HG02840 (cell line): ENCODE measurements at regions not wholly inside any gene's neighbourhood (a gene's known extent, or its start where the extent isn't known, plus 50 kb on each side); places are given as distances from the start of the nearest gene placed in this dataset.

Experiments
- ATAC-seq: cut with Tn5 transposase; IDR thresholded peaks from one replicate; pipeline ENCODE4 v1.9.1; 2021; ENCODE audit warnings: mild to moderate bottlenecking, moderate library complexity, moderate number of reproducible peaks; ENCODE audit not compliant: unreplicated experiment, low FRiP score

DNA sequence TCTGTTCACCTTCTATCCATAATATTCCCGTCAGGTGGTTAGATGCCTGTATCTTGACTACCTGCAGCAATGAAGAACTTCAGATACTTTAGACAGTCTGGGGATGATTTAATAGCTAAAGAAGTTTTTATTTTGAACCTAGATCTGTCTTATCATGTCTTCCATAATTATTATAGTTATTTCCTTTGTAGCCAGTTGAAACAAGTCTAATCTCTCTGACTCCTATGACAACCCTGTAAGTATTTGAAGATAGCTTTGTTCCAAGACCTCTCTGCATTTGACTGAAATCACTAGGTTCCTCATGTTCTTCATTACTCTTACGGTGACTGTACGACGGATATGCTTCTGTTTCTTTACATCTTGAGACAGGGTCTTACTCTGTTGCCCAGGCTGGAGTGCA is 316.6 kb upstream of the BMP2 start:
- no peak for ATAC-seq

DNA sequence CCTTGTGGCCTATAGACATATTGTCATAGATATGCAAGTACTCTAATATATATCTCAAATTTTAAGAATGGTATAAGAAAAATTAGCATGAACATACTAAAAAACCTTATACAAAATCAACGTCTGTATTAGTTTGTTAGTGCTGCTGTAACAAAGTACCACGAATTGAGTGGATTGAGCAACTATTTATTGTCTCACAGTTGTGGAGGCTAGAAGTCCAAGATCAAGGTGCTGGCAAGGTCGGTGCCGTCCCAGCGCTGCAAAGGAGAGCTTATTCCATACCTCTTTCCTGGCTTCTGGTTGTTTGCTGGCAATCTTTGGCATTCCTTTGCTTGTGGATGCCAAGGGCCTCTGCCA is 317.6 kb upstream of the FERMT1 start:
- no peak for ATAC-seq

DNA sequence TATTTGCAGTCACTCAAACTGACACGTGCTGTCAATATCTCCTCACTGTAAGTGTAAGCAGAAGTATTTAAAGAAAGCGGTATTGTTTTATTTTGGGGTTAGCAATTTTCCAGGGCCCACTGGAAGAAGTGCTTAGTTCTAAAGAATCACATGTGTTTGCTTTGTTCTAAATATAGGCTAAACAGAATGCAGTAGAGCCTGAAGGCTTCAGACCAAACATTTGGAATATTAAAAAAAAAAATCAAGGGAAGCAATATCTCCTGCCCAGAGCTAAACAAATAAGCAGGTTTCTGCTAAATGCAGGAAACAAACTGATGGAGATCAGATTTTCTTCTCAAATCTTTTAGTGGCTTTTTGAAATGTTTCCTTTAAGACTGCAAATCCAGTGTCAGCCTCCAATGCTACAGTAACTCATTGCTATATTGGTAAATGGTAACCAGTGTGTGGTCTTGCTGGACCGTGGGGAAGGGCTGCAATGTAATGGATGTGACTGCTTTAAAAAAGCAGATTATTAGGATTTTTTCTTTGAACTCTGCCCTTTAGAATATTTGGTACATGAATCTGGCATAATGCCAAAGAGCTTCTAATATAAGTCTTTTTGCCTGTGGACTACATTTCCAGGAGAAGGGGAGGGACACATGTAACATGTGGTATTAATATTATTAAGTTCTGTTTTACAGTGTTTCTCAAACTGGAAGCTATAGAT is 317.1 kb upstream of the FERMT1 start:
- no peak for ATAC-seq

DNA sequence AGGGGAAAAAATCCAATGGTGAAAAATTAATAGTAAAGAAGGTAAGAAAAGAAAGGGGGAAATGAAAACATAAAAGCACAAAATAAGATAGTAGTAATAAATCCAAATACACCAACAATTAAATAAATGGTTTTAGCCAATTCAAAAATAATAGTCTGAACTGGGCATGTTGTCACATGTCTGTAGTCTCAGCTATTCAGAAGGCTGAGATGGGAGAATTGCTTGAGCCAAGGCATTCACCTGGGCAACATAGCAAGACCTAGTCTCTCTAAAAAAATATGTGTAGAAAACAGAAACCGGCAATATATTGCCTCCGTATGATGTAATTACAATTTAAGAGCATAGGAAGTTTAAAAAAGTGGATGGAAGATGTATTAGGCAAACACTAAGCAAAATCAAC is 311.3 kb upstream of the FERMT1 start:
- ATAC-seq = no peak

DNA sequence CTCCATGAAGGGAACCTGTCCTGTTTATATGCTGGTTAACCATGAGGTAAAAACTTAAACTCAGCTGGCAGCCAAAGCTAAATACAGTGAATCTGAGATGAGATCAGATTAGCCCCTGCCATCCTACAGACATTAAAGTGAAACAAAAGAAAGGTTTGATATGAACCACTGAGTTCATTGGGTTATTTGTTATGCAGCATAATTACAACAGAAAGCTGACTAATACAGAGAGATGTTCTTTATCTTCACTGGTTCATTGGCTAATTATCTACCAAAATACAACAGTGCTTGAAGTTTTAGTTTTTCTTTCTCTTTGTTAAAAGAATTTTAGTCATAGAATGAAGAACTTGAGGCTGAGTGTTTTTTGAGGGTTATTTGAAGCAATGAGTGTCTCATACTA is 307.6 kb upstream of the FERMT1 start:
- ATAC-seq = no peak

DNA sequence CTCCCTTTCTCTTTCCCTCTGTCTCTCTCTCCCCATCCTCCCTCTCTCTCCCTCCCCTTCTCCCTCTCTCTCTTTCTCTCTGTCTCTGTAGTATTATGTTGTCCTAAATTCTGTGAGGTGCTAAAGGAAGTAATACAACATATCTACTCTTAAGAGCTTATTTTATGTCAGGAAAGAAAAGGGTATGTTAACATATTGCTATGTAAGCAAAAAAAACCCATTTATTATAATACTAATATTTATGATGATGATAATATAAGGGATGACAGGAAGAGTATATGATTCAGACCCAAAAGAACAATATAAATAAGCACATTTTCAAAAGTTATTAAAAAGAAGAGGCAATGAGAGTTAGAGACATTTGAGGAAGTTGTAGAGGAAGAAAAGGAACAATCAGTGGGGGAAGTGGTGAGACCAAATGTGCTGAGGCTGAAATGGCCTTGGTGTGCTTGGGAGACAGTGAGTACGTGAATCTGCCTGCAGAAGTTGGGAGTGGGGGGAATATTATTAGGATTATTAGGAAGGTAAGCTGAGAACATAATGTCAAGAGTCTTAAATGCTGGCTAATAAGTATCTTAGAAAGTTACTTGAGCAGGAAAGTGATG is 303.6 kb upstream of the FERMT1 start:
- no peak for ATAC-seq

DNA sequence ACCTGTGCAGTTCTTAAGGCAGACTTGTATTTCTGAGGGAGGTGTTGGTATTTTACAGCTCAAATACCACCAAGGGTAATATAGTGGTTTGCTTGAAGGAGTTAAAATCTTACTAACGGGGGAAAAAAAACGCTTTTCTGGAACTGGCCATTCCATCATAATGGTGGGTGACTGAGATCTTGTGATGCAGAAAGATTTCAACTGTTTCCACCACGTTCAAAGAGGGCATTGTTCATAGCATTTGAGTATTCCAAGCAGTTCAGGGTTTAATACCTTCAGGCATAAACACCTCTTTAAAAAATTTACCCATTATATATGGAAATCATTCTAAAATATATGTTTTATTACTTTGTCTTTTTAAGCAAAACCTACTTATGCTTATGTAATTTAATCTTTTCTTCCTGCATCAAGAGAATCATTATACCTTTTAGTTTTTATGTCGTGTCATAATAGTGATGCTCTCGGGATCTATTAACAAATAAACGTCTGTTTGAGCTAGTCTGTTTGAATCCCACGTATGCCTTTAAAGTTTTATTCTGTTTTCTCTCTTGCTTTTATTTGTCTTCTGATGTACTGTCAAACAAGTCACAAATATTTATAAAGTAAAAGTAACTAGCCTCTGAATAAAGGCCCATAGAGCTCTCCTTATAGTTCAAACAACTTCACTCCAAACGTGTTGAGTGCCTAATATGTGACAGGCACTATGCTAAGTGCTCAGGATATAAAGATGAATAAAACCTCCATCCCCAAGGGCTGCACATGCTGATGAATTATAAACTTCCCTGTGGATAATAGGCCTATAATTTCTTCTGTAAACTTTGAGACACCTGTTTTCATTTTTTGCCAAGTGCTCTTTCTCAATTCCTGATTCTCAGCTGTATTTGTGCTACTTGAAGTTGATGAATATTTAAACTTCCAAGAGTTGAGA is 298.8 kb upstream of the FERMT1 start:
- no peak for ATAC-seq

DNA sequence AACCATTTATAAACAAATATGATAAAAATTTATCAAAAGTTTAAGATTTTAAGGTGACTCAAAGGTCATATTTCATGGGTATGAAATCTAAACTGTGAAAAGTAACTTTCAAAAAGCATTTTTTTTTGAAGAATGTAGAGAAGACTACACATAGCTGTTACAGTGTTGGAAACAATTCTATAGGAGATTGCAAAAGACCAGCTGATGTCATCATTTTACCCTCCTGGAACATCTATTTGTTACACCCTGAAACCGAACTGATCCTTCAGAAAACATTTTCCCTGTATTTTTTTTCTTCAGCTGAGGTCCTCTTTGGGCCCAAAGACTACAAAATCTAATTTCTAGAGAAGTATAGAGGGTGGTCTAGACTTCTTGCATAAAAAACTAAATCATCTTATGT is 297.5 kb upstream of the FERMT1 start:
- no peak for ATAC-seq

DNA sequence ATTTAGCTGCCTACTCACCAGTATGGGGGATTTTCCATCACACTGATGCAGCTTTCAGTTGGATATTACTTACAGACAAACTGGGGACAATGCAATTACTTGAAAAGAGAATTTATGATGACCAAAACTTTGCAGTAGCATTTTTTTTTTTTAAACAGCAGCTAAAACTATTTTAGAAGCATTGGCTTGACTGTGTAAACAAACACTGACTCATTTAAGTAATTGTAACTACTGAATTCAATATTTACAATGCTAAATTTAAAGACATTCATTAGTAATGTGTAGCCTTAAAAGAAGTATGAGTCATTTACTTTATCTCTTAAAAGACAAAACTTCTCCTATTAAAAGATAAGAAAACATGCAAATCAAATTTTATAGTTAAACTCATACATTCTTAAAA is 295.9 kb upstream of the FERMT1 start:
- ATAC-seq = no peak

DNA sequence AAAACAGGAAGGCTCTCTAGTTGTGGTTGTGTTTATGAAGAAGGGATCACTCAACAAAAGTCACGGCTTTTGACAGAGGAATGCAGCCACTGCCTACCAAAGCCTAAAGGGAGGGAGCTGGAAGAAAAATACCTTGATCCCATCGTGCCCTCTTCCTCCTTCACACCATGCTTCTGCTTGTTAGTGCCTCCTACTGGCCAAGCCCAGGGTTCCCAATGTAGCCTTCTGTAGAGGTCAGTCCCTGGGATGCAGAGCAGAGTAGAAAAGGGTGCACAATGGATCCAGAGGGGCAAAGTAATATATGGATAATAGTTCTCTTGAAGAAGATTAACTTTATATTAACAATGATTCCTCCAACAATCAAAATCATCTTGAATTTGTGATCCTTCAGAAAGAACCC is 293.5 kb upstream of the FERMT1 start:
- ATAC-seq = no peak

DNA sequence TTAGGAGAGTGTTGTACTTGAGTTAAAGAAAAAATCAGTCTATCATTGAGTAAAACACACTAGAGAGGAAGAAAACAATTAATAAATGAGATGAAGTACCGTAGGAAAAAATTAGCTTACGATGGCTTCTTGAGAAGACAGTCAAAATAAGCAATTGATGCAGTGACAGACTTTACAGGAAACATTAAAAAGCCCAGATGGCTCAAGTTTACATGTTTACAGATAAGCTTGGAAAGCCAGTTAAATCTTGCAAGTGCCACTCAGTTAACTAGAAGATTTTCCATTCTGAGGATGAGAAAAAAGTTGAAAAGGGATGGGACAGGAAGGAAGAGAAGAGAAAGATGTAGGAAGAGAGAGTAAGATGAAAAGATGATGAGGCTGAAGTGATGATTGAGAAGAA is 288.8 kb upstream of the FERMT1 start:
- no peak for ATAC-seq

DNA sequence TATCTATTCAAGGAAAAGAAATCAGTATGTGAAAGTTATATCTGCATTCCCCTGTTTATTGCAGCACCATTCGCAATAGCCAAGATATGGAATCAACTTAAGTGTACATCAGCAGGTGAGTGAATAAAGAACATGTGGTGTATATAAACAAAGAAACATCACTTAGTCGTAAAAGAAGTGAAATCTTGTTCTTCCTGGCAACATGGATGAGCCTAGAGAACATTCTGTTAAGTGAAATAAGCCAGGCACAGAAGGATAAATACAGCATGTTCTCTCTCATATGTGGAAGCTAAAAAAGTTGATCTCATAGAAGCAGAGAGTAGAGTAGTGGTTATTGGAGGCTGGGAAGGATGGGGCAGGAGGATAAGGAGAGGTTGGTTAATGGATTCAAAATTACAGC is 287.9 kb upstream of the FERMT1 start:
- no peak for ATAC-seq

DNA sequence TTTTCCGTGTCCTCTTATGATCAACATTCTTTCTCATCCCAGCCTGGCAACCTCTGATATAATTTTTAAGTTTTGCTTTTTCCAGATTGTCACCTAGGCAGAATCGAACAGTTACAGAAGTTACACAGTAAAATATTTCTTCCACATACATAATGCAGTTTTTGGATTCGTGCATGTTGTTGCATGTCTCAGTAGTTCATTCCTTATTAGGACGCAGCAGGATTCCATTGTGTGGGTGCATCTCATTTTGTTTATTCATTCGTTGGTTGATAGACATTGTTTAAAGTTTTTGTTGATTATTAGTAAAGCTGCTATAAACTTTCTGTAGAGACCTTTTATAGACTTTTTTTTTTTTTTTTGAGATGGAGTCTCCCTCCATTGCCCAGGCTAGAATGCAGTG is 284.3 kb upstream of the FERMT1 start:
- ATAC-seq = no peak

DNA sequence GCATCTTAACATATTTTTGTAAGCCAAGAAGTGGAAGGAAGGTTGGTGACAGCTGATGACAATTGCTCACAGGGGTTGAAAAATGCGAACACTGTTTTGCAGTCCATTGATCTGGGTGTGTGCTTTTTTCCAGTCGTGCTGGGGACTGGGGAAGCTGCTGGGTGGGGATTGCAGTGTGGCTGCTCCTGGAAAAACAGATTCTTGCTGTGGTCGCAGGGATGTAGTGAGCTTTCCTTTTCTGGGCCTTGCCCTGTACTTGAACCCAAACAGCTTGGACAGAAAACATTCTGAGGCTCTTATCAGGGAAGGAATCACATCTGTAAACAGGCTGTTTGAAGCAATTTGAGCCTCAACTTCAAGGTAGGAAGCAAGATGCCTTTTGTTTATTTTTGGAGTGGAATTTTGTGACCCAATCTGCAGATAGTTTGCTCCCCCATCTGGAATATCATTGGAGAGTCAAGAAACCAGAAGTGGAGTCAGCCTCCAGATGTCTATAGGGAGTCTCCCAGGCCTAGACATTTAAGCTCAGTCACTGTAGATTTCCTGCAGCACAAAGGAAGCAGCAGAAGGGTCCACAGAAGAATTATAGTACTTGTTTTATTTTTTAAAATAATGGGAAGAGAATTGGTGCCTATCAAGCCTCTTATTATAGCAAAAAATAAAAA is 279.2 kb upstream of the FERMT1 start:
- no peak for ATAC-seq

DNA sequence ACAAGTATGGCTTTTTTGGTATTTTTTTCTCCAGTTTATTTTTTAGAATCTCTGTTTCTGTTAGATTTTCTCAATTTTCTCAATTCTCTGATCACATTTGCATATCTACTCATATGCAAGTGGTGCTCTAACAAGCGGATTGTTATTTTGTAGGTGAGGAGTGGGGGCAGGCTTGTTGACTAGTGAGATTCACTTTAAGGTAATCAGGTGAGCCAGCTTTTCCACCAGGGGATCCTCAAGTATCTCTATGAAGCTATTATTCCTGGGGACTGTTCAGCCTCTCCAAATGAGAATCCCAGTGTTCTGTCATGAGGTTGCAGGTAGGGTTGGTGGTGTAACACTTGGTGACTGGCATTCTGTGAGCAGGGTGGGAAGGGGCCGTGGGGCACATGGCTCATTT is 274.3 kb upstream of the FERMT1 start:
- no peak for ATAC-seq

DNA sequence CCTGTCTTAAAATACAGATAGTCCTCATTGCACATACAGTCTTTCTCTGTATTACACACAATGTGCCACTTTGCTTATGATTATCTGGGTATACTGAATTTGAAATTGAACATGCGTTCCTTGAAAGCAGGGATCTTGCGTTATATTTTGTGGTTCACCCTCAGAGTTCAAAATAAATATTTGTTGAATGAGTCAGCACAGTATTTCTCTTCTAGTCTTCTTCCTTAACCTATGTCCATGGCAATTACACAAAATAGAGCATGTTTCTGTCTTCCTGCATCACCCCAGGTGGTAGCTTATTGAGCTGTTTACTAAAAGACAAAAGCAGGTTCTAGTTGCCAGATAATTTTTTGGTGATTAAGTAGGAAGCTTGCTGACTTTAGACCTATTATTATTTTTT is 272.9 kb upstream of the FERMT1 start:
- no peak for ATAC-seq

DNA sequence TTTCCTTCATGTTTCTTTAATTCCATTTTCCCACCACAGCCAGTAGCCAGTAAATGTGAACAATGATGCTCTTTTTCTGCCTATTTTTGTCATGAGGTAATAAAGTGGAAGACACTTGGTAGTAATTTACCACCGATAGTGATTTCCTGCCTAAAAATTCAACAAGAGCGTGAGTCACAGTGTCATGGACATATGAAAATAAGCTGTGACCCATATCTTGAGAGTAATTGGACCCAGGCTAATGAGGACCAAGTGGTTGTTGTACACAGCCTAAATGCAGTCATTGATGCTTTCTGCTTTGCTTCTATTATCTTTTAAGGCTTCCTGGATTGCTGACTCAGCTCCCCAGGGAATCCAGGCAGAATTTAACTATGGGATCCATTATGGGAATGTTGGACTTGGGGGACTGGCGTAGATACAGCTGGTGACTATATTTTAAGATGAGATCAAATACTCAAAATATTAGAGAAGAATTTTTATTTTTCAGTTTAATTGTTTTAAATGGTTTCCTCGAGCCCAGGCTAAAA is 265.9 kb upstream of the FERMT1 start:
- no peak for ATAC-seq

DNA sequence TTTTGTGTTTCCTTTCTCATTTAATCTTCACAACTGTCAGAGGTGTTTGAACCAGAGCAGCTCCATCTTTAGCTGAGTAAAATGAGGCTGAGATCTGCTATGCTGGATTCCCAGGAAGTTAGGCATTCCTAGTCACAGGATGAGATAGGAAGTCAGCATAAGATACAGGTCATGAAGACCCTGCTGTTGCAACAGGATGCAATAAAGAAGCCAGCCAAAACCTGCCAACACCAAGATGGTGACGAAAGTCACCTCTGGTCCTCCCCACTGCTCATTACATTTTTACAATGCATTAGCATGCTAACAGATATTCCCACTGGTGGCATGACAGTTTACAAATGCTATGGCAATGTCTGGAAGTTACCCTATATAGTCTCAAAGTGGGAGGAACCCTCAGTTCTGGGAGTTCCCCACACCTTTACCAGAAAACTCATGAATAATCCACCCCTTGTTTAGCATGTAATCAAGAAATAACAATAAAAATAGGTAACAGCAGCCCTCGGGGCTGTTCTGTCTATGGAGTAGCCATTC is 262.2 kb upstream of the FERMT1 start:
- no peak for ATAC-seq

DNA sequence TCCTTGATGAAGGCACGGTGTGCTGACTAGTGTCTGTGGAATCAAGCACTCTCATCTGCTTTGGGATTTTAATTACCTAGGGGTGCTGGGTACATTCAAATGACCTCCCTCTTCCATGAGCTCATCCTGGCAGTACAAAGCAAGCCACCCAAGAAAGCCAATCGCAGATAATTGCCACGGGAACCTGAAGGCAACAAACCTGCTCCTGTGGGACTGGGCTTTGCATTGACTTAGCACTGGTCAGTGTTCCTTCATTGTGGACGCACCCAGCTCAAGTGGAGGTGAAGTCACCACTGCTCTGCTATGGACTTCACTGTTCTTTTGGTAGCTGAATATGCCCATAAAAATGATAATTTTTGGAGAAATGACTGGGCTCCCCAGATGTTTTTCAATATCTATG is 261.6 kb upstream of the FERMT1 start:
- no peak for ATAC-seq

DNA sequence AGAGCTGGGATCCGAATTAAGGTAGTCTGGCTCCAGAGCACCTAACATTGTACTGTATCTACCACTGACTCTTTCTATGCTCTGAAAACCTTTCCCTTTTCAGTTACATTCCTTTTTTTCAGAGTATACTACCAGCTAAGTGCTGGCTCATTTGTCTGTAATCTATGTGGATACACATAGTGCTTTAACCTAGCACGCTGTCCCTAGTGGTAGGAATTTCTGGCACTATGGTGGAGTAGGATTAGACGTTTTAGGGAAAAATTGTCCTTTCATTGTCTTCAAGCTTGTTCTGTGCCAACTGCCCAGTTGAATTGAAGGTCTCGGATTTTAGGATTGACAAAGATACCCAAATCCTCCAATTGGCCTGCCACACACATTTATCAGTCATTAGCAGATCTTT is 259.1 kb upstream of the FERMT1 start:
- ATAC-seq = no peak

DNA sequence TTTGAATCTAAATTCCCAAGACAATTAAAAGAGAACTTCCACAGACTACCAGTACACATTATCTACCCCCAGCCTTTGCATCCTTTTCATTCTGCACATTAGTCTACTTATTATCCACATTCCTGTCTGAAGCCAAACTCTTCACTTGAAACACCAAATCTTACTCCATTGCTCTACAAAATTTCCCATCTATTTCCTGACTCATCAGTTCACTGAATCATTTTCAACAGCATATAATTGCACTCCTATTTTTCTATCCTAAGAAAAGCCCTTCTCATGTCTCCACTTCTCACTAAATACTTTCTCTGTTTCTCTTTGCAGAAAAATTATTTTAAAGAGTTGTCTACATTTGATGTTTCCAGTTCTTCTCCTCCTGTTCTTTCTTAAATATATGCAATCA is 239.4 kb upstream of the FERMT1 start:
- ATAC-seq = no peak
